Endothelial cell of umbilical vein (primary cell): ENCODE measurements at regions not wholly inside any gene's neighbourhood (a gene's known extent, or its start where the extent isn't known, plus 50 kb on each side); places are given as distances from the start of the nearest gene placed in this dataset.

Experiments
- BruUV-seq: library from RNA; stranded (reverse); fragments of 400-500 nt; replicated peaks from 2 replicates; lab custom pipeline; 2021; lab: Mats Ljungman, UMichigan
- CTCF ChIA-PET: fragments of 300-600, 350-600 bp; sonication (Branson Sonifier 250); formaldehyde crosslinking; loops from one replicate; lab custom pipeline; 2021; ENCODE audit warnings: antibody characterized with exemption, inconsistent platforms; lab: Charles Lee
- POLR2A ChIA-PET: fragments of 300-600, 350-600 bp; sonication (Branson Sonifier 250); formaldehyde crosslinking; loops from one replicate; lab custom pipeline; 2021; ENCODE audit warnings: antibody characterized with exemption, inconsistent platforms; lab: Charles Lee
- DNase-seq: peaks from one replicate; pipeline ENCODE4 v3.0.0-alpha.2; 2011; ENCODE audit warnings: low read depth, low spot score
- FAIRE-seq: peaks from 2 replicates; lab custom pipeline; 2011; peaks lifted over from hg19 to GRCh38; lab: Jason Lieb, UNC
- H2AFZ ChIP-seq: 2 replicates; pipeline ENCODE4 v1.6.0; 2012; ENCODE audit warnings: low read depth, low read length, control low read depth, inconsistent platforms
- H3K27ac ChIP-seq: 2 replicates; pipeline ENCODE4 v1.5.1; 2011; ENCODE audit warnings: low read depth, mild to moderate bottlenecking, control low read depth, low read length, moderate library complexity; ENCODE audit not compliant: insufficient read depth
- H3K27me3 ChIP-seq, 2 experiments: 2 replicates each; pipeline versions ENCODE4 v1.6.0 to v1.6.1; 2011; ENCODE audit warnings: low read length in 2 of 2, mixed read lengths in 1 of 2; ENCODE audit not compliant: control insufficient read depth in 2 of 2, insufficient read depth in 2 of 2
- H3K36me3 ChIP-seq, 2 experiments: 2 replicates in 1 of 2; 3 replicates in 1 of 2; pipeline ENCODE4 v1.5.1; 2011; ENCODE audit warnings: low read length in 2 of 2, mild to moderate bottlenecking in 1 of 2, moderate library complexity in 1 of 2; ENCODE audit not compliant: control insufficient read depth in 2 of 2, insufficient read depth in 2 of 2; ENCODE audit errors: extremely low read depth in 1 of 2
- H3K4me1 ChIP-seq: 3 replicates; pipeline ENCODE4 v1.5.1; 2011; ENCODE audit warnings: mild to moderate bottlenecking, low read length; ENCODE audit not compliant: control insufficient read depth, insufficient read depth; ENCODE audit errors: extremely low read depth
- H3K4me2 ChIP-seq: 2 replicates; pipeline ENCODE4 v1.6.1; 2011; ENCODE audit warnings: low read length, control low read depth, mixed read lengths; ENCODE audit not compliant: insufficient read depth
- H3K4me3 ChIP-seq, 3 experiments: fragments of 200-600 bp in 1 of 3; sonication (generic), shearing (Covaris generic) in 1 of 3; replicated peaks in 1 of 3; 2 replicates each; pipeline ENCODE4 v1.5.1; 2011 to 2016; ENCODE audit warnings: control low read depth in 3 of 3, low read length in 3 of 3, mild to moderate bottlenecking in 2 of 3, inconsistent platforms in 1 of 3, low read depth in 1 of 3, moderate library complexity in 1 of 3; ENCODE audit not compliant: insufficient read depth in 1 of 3
- H3K79me2 ChIP-seq: 2 replicates; pipeline ENCODE4 v1.6.0; 2012; ENCODE audit warnings: low read length, inconsistent platforms; ENCODE audit not compliant: control insufficient read depth, insufficient read depth
- H3K9ac ChIP-seq: replicated peaks from 2 replicates; pipeline ENCODE3; 2011; ENCODE audit warnings: low read length, control low read depth; ENCODE audit not compliant: insufficient read depth; ENCODE audit errors: extremely low read depth
- H3K9me1 ChIP-seq: replicated peaks from 3 replicates; pipeline ENCODE4 v1.6.0; 2011; ENCODE audit warnings: mild to moderate bottlenecking, low read length; ENCODE audit not compliant: control insufficient read depth, insufficient read depth; ENCODE audit errors: extremely low read depth
- H3K9me3 ChIP-seq: replicated peaks from 2 replicates; pipeline ENCODE4 v1.5.1; 2012; ENCODE audit warnings: low read length, inconsistent platforms; ENCODE audit not compliant: control insufficient read depth, insufficient read depth
- H4K20me1 ChIP-seq: replicated peaks from 2 replicates; pipeline ENCODE3; 2011; ENCODE audit warnings: mild to moderate bottlenecking, low read length; ENCODE audit not compliant: control insufficient read depth, insufficient read depth; ENCODE audit errors: extremely low read depth
- EZH2 ChIP-seq: IDR thresholded peaks from 2 replicates; pipeline ENCODE4 v1.6.1; 2012; ENCODE audit warnings: borderline replicate concordance, low read depth, mild to moderate bottlenecking, moderate library complexity, low read length, inconsistent platforms; ENCODE audit not compliant: severe bottlenecking
- FOS ChIP-seq: IDR thresholded peaks from 2 replicates; pipeline ENCODE4 v1.6.1; 2011; ENCODE audit warnings: mild to moderate bottlenecking, low read length, moderate library complexity, borderline replicate concordance; ENCODE audit not compliant: insufficient read depth
- GATA2 ChIP-seq: IDR thresholded peaks from 2 replicates; pipeline ENCODE4 v1.7.0; 2011; ENCODE audit warnings: low read depth, mild to moderate bottlenecking, moderate library complexity, mixed read lengths, low read length; ENCODE audit not compliant: insufficient read length, insufficient read depth
- JUN ChIP-seq: IDR thresholded peaks from 2 replicates; pipeline ENCODE4 v1.6.1; 2011; ENCODE audit warnings: borderline replicate concordance, low read depth; ENCODE audit not compliant: insufficient read length, insufficient read depth
- MYC ChIP-seq: IDR thresholded peaks from one replicate; pipeline ENCODE4 v1.6.1; 2011; ENCODE audit warnings: mild to moderate bottlenecking, low read depth, low read length
- POLR2A ChIP-seq: IDR thresholded peaks from 2 replicates; pipeline ENCODE4 v1.6.1; 2012; ENCODE audit warnings: low read depth, mild to moderate bottlenecking, control low read depth, low read length
- POLR2AphosphoS5 ChIP-seq: IDR thresholded peaks from 2 replicates; pipeline ENCODE4 v1.6.1; 2012; ENCODE audit warnings: low read depth, mild to moderate bottlenecking, control low read depth, low read length, moderate library complexity; ENCODE audit not compliant: insufficient read depth
- dilution Hi-C: fragments of 300-500 bp; cut with MboI; formaldehyde crosslinking; loops from one replicate; pipeline ENCODE4 v1.15.0; 2019; ENCODE audit warnings: low sequenced_read_pairs; ENCODE audit not compliant: extremely low pct_ligation_motif_present
- intact Hi-C: fragments of 100-400 bp; cut with micrococcal nuclease; formaldehyde crosslinking; loops from one replicate; pipeline ENCODE4 v1.10.0; 2022
- TF ChIP-seq, protein P1 (sequence below): IDR thresholded peaks from 2 replicates; pipeline ENCODE4 v1.6.1; 2011; ENCODE audit not compliant: insufficient read depth, insufficient read length
- TF ChIP-seq, protein P2 (sequence below), 2 donors: IDR thresholded peaks; 1 replicate in 1 of 2; 2 replicates in 1 of 2; pipeline ENCODE4 v1.5.1; 2011; ENCODE audit warnings: low read length in 2 of 2, mild to moderate bottlenecking in 2 of 2, moderate library complexity in 2 of 2, control low read depth in 1 of 2, inconsistent platforms in 1 of 2, low read depth in 1 of 2; ENCODE audit not compliant: insufficient read depth in 1 of 2; ENCODE audit errors: extremely low read depth in 1 of 2

DNA sequence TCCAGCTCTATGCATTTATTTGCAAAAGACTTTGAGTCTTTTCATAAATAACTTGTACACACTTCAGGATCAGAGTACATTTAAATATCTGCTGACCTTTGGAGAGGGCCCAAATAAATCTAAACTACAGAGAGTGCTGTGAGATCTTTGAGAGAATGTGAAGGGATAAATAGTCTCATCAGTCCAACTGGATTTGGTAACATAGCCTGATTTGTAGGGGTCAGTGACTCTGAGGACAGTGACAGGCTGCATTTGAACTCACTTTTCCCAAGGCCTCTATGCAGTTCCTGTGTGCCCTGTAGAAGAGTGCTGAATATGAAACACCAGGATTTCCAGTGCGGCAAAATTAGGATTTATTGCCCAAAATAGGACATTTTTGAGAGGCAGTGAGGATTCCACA lies 136.2 kb downstream of the ZPLD1 start:
- TF ChIP-seq POLR2AphosphoS5 (no peak), GATA2 (no peak), POLR2A (no peak), MYC (no peak), FOS (no peak), JUN (no peak), EZH2 (no peak)
- TF ChIP-seq, protein P1, sequence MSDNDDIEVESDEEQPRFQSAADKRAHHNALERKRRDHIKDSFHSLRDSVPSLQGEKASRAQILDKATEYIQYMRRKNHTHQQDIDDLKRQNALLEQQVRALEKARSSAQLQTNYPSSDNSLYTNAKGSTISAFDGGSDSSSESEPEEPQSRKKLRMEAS: no peak
- TF ChIP-seq, protein P2, sequence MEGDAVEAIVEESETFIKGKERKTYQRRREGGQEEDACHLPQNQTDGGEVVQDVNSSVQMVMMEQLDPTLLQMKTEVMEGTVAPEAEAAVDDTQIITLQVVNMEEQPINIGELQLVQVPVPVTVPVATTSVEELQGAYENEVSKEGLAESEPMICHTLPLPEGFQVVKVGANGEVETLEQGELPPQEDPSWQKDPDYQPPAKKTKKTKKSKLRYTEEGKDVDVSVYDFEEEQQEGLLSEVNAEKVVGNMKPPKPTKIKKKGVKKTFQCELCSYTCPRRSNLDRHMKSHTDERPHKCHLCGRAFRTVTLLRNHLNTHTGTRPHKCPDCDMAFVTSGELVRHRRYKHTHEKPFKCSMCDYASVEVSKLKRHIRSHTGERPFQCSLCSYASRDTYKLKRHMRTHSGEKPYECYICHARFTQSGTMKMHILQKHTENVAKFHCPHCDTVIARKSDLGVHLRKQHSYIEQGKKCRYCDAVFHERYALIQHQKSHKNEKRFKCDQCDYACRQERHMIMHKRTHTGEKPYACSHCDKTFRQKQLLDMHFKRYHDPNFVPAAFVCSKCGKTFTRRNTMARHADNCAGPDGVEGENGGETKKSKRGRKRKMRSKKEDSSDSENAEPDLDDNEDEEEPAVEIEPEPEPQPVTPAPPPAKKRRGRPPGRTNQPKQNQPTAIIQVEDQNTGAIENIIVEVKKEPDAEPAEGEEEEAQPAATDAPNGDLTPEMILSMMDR (IDR thresholded peaks at IDR 0.05; ENCODE audit: extremely low read depth in 1 of 2, insufficient read depth in 1 of 2, low read depth in 1 of 2, low read length in 2 of 2): no peak
- H3K4me2 ChIP-seq: no peak overlapping the region
- no peaks in the 10 kb centered on the region for H3K79me2 ChIP-seq
- FAIRE-seq (no peak), DNase-seq (no peak)
- H3K27me3 ChIP-seq: no peaks in the 10 kb centered on the region
- no peak overlapping the region for H3K27ac ChIP-seq
- no peaks in the 10 kb centered on the region for H4K20me1 ChIP-seq
- H3K9me3 ChIP-seq: no peaks in the 10 kb centered on the region
- BruUV-seq: no TSS peak
- ChIA-PET CTCF (no interaction called here), POLR2A (no interaction called here)
- dilution Hi-C loops (no loop called here), intact Hi-C loops (no loop called here)
- H3K4me3 ChIP-seq: no peak overlapping the region
- no peaks in the 10 kb centered on the region for H3K9me1 ChIP-seq
- H3K36me3 ChIP-seq: no peaks in the 10 kb centered on the region
- H3K4me1 ChIP-seq: no peaks in the 10 kb centered on the region
- no peak overlapping the region for H2AFZ ChIP-seq
- H3K9ac ChIP-seq: no peak overlapping the region
